Left hindlimb (tissue), 1 donor: ENCODE measurements at regions not wholly inside any gene's neighbourhood (a gene's known extent, or its start where the extent isn't known, plus 50 kb on each side); places are given as distances from the start of the nearest gene placed in this dataset.

Experiments used
- DNase-seq: peaks from one replicate; pipeline ENCODE4 v3.0.0-alpha.2; 2018

GRCh38 chr4:119739796-119740195, 111.2 kb upstream of the PDE5A start:
- no peak for DNase-seq

GRCh38 chr4:119738901-119739300, 110.3 kb upstream of the PDE5A start:
- no peak for DNase-seq

- DNase-seq, result no peak
Observed at GRCh38 chr4:119736559-119736958, 108.0 kb upstream of the PDE5A start.

GRCh38 chr4:119735165-119735651, 106.6 kb upstream of the PDE5A start:
- no peak for DNase-seq

- no peak for DNase-seq
Observed at GRCh38 chr4:119733431-119733830, 104.8 kb upstream of the PDE5A start.

GRCh38 chr4:119731778-119732177, 103.2 kb upstream of the PDE5A start:
- no peak for DNase-seq

- no peak for DNase-seq
Observed at GRCh38 chr4:119731146-119731742, 102.6 kb upstream of the PDE5A start.

GRCh38 chr4:119730671-119730950, 102.0 kb upstream of the PDE5A start:
- no peak for DNase-seq

- DNase-seq, result no peak
Observed at GRCh38 chr4:119729835-119730670, 101.4 kb upstream of the PDE5A start.

- DNase-seq, result no peak
Observed at GRCh38 chr4:119728692-119729593, 100.3 kb upstream of the PDE5A start.

GRCh38 chr4:119728185-119728584, 99.6 kb upstream of the PDE5A start:
- DNase-seq, result no peak

- DNase-seq, result no peak
Observed at GRCh38 chr4:119726505-119726904, 97.9 kb upstream of the PDE5A start.

- DNase-seq, result no peak
Observed at GRCh38 chr4:119725688-119726330, 97.2 kb upstream of the PDE5A start.

GRCh38 chr4:119725011-119725410, 96.4 kb upstream of the PDE5A start:
- DNase-seq, result no peak

- no peak for DNase-seq
Observed at GRCh38 chr4:119722670-119723069, 94.1 kb upstream of the PDE5A start.

- no peak for DNase-seq
Observed at GRCh38 chr4:119721878-119722277, 93.3 kb upstream of the PDE5A start.

- no peak for DNase-seq
Observed at GRCh38 chr4:119715490-119716445, 87.2 kb upstream of the PDE5A start.

GRCh38 chr4:119709418-119709817, 80.8 kb upstream of the PDE5A start:
- DNase-seq, result no peak

GRCh38 chr4:119707336-119707735, 78.7 kb upstream of the PDE5A start:
- no peak for DNase-seq

- no peak for DNase-seq
Observed at GRCh38 chr4:119706804-119707203, 78.2 kb upstream of the PDE5A start.

GRCh38 chr4:119697887-119698393, 69.3 kb upstream of the PDE5A start:
- no peak for DNase-seq

- no peak for DNase-seq
Observed at GRCh38 chr4:119696963-119697362, 68.4 kb upstream of the PDE5A start.
